ENCODE measurements at regions not wholly inside any gene's neighbourhood (a gene's known extent, or its start where the extent isn't known, plus 50 kb on each side); places are given as distances from the start of the nearest gene placed in this dataset.

DNA sequence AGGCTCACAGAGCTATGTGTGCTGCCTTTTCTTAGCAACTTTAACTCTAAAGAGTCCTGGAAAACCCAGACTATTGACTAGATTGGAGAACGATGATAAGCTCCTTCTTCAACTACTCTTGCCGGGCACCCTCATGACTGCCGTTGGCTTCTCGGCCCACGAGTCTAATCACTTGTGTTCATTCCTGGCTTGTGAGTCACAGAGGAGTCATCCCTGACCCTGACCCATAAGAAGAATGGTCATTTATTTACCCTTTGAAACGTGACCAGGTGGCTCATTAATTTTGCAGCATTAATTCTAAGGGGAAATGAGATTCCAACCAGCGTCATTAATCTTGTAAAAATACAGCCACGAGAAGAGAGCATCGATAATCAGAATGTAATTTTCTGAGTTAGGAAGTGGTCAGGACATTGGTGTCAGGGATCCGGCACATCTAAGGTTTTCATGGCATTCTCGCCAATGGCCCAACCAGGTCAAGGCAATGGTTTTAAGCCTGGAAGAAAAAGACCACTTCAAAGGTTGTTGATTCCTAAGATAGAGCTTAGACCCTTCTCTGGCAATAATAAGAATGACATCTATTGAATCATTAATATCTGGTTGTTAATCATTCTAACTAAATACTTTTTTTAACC, 183.6 kb upstream of the RUNX1 start:
- Histone ChIP-seq H4K20me1 (ENCODE audit: control insufficient read depth, insufficient read depth, insufficient read length) (no peaks in the 10 kb centered on the region), H3K79me1 (ENCODE audit: insufficient read depth, low read depth, low read length, poor library complexity, severe bottlenecking) (no peaks in the 10 kb centered on the region), H3K4ac (ENCODE audit: low read depth, low read length) (no peak overlapping the region), H4K91ac (ENCODE audit: insufficient read length, low read depth, low read length) (no peak overlapping the region), H3K4me1 (ENCODE audit: insufficient read depth, low read length) (peaks cover 2% of the 10 kb centered on the region; the same call in 1 of the 2 replicates), H3K23ac (ENCODE audit: insufficient read length, low read depth, low read length) (no peak overlapping the region), H3K23me2 (ENCODE audit: insufficient read length, low read depth, low read length, poor library complexity, severe bottlenecking) (no peaks in the 10 kb centered on the region), H3K56ac (ENCODE audit: insufficient read length, low read depth, low read length) (no peak overlapping the region), H2BK15ac (ENCODE audit: low read depth, low read length) (no peak overlapping the region), H3K27ac (ENCODE audit: insufficient read length, low read depth, low read length) (no peak overlapping the region), H4K5ac (ENCODE audit: insufficient read length, low read depth, low read length) (no peak overlapping the region), H2BK20ac (ENCODE audit: low read depth, low read length, poor library complexity, severe bottlenecking) (no peak overlapping the region), H3K14ac (ENCODE audit: insufficient read depth, low read length) (no peak overlapping the region), H2AFZ (ENCODE audit: low read length) (no peak overlapping the region), H3K79me2 (ENCODE audit: insufficient read depth, low read length) (no peaks in the 10 kb centered on the region), H2BK12ac (ENCODE audit: insufficient read length, low read depth, low read length) (no peak overlapping the region), H3K4me2 (ENCODE audit: insufficient read depth, insufficient read length, low read length) (no peak overlapping the region), H4K8ac (replicated peaks; ENCODE audit: insufficient read length, low read depth, low read length) (no peak overlapping the region), H2AK5ac (ENCODE audit: insufficient read length, low read length) (no peak overlapping the region), H3K9me3 (ENCODE audit: control insufficient read depth, low read depth, low read length) (no peaks in the 10 kb centered on the region), H3K9ac (ENCODE audit: extremely low read depth, insufficient read length, low read length) (no peak overlapping the region), H3T11ph (ENCODE audit: low read length) (no peak overlapping the region), H2BK5ac (ENCODE audit: insufficient read length, low read length) (no peak overlapping the region), H3K18ac (ENCODE audit: insufficient read length, low read depth, low read length) (no peak overlapping the region), H2BK120ac (ENCODE audit: low read depth, low read length, poor library complexity, severe bottlenecking) (no peak overlapping the region), H3K27me3 (ENCODE audit: insufficient read depth, low read length) (no peaks in the 10 kb centered on the region)
- no peak for DNase-seq
- peaks cover 3% of the 10 kb centered on the region for H3K27me3 Mint-ChIP-seq (ENCODE audit: low read depth)
- H3K27ac Mint-ChIP-seq, result no peak overlapping the region
- H3K36me3 Mint-ChIP-seq (ENCODE audit: insufficient read depth in 1 of 3, low read depth in 3 of 3), result peaks cover 0 to 4% (median 0%) of the 10 kb centered on the region in 3 experiments; a peak in 1 of 7 replicates
- H3K4me1 Mint-ChIP-seq, result peaks cover 4 to 14% of the 10 kb centered on the region in 2 experiments
- peaks cover 5 to 6% of the 10 kb centered on the region in 2 experiments; a peak in 4 of 5 replicates for H3K9me3 Mint-ChIP-seq
- TF ChIP-seq, protein P1, sequence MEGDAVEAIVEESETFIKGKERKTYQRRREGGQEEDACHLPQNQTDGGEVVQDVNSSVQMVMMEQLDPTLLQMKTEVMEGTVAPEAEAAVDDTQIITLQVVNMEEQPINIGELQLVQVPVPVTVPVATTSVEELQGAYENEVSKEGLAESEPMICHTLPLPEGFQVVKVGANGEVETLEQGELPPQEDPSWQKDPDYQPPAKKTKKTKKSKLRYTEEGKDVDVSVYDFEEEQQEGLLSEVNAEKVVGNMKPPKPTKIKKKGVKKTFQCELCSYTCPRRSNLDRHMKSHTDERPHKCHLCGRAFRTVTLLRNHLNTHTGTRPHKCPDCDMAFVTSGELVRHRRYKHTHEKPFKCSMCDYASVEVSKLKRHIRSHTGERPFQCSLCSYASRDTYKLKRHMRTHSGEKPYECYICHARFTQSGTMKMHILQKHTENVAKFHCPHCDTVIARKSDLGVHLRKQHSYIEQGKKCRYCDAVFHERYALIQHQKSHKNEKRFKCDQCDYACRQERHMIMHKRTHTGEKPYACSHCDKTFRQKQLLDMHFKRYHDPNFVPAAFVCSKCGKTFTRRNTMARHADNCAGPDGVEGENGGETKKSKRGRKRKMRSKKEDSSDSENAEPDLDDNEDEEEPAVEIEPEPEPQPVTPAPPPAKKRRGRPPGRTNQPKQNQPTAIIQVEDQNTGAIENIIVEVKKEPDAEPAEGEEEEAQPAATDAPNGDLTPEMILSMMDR (conservative IDR thresholded peaks at IDR 0.05), result no peak
- no peak overlapping the region for H3K4me3 Mint-ChIP-seq
- no CpG with 5 or more reads among the region's 11 CpGs for WGBS (ENCODE audit: extremely low coverage, insufficient read length, low lambda C conversion rate)

Data from H9 (cell line).